CMK (cell line): ENCODE measurements at regions not wholly inside any gene's neighbourhood (a gene's known extent, or its start where the extent isn't known, plus 50 kb on each side); places are given as distances from the start of the nearest gene placed in this dataset.
"Not testable (repeated sequence)": the region's sequence is repeated elsewhere in the genome, so short reads cannot be mapped to it uniquely, and the experiment has no call there.

Experiments
- DNase-seq: peaks from one replicate; pipeline ENCODE4 v3.0.0-alpha.2; 2010; ENCODE audit warnings: low read depth

GRCh38 chr1:157368363-157368762, 184.0 kb downstream of the FCRL5 start:
- DNase-seq = no peak

DNA sequence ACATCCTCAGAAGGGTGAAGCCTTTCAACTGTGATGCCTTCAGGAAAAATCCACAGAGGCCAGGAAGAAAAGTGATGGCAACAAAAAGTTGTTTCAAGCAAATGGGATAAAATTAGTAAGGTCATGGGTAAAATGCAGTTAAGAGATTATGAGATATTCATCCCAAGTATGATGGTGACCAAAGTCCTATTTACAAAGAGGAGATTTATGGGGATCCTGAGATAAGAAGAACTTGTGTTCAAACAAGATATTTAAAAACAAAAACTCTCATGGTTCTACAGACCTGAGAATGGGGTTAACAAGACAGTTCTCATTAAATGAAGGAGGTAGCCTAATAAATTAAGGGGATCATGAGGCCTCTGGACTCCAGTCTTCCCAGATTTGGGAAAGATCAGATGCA, 184.4 kb downstream of the FCRL5 start:
- no peak for DNase-seq

GRCh38 chr1:157367091-157367739, 185.1 kb downstream of the FCRL5 start:
- peak; percentile 67 for DNase-seq

DNA sequence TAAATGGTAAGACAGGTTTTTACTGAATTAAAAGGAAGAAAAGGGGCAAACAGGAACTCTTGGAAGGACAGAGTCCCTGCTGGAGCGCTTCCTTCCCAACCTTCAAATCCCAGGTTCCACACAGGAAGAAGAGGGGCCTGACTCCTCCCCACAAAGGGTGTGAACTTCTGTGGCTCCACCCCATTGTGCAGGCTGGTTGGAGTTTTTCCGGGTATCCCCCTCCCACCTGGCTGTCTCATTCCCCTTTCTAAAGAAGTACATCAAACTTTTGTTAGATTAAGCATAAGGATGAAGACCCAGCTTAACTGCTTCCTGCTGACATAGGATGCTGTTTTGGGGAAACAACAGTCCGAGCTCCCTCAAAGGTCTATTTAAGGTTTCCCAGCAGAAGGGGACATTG, 187.7 kb downstream of the FCRL5 start:
- DNase-seq = no peak

GRCh38 chr1:157363660-157364140, 188.6 kb downstream of the FCRL5 start:
- no peak for DNase-seq

DNA sequence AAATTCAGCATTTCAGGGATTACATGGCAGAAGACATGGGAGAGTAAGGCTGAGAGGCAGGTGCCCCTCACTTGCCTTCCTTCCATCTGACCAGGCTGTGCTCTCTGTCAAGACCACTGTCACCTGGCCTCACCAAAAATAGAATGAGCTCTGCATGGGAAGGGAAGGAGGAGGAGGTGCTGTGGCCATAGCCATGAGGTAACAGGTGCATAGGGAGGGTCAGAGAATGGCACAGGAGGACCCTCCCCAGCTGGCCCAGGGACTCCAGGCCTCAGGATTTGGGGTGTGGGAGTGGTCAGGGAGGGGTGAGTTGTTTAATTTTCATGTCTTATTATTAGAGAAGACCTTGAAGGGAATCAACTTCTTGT, 192.3 kb downstream of the FCRL5 start:
- no peak for DNase-seq

DNA sequence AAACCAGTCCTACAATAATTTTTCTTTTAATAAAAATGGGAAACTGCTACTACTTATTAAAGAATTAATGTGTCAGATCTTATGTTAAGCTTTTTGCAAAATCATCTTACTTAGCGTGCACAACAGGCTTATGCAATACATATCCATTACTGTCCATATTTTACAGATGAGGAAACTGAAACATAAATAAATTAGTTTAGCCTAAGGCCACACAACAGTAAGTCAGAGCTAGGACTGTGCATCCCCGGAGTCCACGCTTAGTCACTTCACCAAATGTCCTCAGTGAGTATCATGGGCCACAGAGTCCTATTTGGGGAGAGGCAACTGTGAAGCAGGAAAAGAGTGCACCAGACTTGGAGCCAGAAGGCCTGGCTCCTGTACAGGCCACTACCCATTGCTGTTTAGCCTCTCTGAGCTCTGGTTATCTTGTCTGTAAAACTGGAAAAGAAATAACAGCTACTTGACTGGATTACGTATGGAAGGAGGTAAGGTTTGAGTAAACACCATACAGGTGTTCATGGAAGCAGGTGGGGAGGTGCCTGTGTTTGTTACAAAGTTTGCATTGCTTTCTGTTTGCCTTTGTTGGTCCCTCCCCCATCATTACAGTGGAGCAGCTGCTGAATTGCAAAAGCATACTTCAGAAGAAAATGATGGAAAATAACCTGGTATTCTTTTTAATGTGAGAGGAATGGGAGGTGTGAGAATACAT, 192.8 kb downstream of the FCRL5 start:
- no peak for DNase-seq

DNA sequence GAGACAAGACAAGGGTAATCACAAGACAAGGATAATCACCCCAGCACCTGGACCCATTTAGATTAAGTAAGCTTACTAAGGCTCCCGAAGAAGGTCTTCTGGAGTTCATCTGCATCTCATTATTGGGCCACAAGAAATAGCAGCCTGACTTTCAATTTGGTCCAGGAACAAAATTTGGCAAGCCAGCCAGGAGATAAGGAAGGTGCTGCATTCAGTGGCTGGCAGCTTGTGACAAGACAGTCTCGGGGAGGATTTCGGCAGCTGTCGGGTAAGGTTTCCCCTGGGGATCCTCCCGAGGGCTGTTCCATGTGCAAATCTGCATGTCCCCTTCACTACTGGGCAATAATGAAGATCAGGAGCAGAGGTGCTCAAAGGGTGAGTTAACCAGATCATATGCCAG, 195.2 kb downstream of the FCRL5 start:
- DNase-seq = peak; percentile 70

DNA sequence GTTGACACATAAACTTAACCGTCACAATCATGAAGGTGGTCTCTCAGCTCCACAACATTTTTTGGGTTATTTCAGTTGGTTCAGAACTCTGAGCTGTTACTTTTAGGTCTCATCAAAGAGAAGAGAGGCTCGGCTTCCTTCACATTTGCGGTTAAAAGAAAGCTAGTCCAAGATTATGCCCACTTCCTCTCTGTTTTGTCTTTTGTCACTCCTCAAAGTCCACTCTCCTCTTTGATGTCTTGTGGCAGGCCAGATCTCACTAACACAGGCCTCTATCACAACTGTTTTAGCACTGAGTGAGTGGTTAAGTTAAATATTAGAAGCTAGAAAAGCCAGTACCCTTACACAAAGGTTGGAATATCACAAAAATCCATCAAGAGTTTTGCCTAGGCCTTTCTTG, 195.7 kb downstream of the FCRL5 start:
- DNase-seq = peak; percentile 69

- no peak for DNase-seq
Measured at GRCh38 chr1:157353546-157353945, 198.8 kb downstream of the FCRL5 start.

GRCh38 chr1:157352817-157353408, 199.4 kb downstream of the FCRL5 start:
- no peak for DNase-seq

DNA sequence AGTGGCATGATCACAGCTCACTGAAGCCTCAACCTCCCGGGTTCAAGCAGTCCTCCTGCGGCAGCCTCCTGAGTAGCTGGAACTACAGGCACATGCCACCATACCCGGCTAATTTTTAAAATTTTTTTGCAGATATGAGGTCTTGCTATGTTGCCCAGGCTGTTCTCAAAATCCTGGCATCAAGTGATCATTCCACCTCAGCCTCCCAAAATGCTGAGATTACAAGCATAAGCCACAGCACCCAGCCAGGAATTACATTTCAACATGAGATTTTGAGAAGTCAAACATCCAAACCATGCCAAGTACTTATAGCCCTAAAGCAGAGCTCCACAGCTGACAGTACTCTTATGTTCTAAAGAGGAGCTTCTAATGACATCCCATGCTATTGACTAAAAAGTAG, 200.1 kb downstream of the FCRL5 start:
- DNase-seq = no peak

DNA sequence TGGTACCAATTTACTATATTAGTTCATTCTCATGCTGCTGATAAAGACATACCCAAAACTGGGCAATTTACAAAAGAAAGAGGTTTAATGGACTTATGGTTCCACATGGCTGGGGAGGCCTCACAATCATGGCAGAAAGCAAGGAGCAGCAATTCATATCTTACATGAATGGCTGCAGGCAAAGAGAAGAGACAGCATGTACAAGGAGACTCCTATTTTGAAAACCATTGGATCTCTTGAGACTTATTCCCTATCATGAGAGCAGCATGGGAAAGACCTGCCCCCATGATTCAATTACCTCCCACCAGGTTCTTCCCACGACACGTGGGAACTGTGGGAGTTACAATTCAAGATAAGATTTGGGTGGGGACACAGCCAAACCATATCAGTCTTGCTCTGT, 200.5 kb downstream of the FCRL5 start:
- DNase-seq = not testable (repeated sequence)

- no peak for DNase-seq
Measured at GRCh38 chr1:157348538-157349480, 203.5 kb downstream of the FCRL5 start.

DNA sequence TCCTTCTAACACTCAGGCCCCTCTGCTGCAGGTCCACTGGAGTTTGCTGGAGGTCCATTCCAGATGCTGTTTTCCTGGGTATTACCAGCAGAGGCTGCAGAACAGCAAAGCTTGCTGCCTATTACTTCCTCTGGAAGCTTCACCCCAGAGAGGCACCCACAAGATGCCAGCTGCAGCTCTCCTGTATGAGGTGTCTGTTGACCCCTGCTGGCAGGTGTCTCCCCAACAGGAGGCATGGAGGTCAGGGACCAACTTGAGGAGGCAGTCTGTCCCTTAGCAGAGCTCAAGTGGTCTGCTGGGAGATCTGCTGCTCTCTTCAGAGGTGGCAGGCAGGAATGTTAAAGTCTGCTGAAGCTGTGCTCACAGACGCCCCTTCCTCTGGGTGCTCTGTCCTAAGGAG, 204.8 kb downstream of the FCRL5 start:
- DNase-seq = no peak

DNA sequence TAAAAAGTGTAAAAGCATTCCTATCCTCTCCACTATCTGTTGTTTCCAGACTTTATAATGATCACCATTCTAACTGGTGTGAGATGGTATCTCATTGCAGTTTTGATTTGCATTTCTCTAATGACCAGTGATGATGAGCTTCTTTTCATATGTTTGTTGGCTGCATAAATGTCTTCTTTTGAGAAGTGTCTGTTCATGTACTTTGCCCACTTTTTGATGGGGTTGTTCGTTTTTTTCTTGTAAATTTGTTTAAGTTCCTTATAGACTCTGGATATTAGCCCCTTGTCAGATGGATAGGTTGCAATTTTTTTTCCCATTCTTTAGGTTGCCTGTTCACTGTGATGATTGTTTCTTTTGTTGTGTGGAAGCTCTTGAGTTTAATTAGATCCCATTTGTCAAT, 199.6 kb upstream of the ETV3 start:
- DNase-seq = not testable (repeated sequence)

- no peak for DNase-seq
Measured at GRCh38 chr1:157335056-157335455, 196.9 kb upstream of the ETV3 start.

DNA sequence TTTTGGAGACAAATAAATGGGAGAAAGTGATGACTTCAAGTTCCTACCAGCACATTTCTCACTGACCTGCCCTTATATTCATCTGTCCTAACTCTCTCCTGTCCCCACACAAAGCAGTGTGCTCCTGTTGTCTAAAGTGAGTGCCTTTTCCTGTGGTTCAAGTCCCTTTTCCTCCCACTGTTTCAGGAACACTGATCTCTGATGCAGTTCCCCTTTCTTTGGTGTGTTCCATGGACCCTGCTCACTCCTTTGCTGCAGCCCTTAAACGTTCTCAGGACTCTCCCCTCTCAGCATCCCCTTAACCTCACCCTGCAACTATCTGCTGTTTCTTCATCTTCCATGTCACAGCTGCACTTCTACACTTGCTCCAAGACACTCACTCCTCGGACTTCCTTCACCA, 195.8 kb upstream of the ETV3 start:
- no peak for DNase-seq

DNA sequence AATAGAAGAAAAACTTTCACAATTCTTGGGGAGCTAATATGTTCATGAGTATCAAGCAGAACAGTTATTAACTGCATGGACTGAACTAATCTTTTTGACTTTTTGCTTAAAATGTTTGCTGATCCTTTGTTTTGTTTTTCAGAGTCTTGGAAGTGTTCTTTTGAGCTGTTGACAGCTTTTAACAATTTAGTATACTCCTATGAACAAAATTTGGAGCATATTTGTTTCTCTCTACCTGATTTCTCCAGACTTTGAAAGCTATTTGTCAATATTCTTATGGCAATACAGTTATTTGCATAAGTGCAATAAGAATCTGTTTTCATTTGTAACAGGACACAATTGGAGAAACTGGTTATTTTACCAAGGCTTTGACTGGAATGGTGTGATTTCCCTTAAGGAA, 192.0 kb upstream of the ETV3 start:
- not testable (repeated sequence) for DNase-seq

DNA sequence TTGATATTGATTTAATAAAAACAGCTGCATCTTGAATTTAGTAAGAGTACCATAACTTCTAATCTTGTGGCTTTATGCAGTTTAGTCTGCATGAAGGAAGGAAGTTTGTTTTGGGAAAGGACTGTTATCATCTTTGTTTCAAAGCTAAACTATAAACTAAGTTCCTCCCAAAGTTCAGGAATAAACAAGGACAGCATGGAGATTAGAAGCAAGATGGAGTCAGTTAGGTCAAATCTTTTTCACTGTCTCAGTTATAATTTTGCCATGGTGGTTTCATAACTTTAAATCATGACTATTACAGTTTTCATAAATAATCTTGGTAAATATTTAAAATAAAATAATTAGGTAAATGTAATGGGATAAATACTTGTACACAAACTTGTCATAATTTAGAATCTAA, 189.9 kb upstream of the ETV3 start:
- DNase-seq = not testable (repeated sequence)

- DNase-seq = no peak
Measured at GRCh38 chr1:157326173-157326859, 188.1 kb upstream of the ETV3 start.

GRCh38 chr1:157325220-157325619, 187.0 kb upstream of the ETV3 start:
- DNase-seq = peak; percentile 38
